ENCODE measurements at regions not wholly inside any gene's neighbourhood (a gene's known extent, or its start where the extent isn't known, plus 50 kb on each side); places are given as distances from the start of the nearest gene placed in this dataset.

DNA sequence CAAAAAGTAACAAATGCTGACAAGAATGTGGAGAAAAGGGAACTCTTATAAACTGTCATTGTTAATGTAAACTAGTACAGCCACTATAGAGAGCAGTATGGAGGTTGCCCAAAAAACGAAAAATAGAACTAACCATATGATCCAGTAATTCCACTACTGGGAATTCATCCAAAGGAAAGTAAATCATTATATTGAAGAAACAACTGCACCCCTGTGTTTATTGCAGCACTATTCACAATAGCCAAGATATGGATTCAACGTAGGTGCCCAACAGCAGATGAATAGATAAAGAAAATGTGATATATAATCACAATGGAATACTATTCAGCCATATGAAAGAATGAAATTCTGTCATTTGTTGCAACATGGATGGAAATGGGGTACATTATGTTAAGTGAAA, 188.0 kb upstream of the E2F7 start (continued):
- TF ChIP-seq, protein P1, sequence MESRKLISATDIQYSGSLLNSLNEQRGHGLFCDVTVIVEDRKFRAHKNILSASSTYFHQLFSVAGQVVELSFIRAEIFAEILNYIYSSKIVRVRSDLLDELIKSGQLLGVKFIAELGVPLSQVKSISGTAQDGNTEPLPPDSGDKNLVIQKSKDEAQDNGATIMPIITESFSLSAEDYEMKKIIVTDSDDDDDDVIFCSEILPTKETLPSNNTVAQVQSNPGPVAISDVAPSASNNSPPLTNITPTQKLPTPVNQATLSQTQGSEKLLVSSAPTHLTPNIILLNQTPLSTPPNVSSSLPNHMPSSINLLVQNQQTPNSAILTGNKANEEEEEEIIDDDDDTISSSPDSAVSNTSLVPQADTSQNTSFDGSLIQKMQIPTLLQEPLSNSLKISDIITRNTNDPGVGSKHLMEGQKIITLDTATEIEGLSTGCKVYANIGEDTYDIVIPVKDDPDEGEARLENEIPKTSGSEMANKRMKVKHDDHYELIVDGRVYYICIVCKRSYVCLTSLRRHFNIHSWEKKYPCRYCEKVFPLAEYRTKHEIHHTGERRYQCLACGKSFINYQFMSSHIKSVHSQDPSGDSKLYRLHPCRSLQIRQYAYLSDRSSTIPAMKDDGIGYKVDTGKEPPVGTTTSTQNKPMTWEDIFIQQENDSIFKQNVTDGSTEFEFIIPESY (IDR thresholded peaks at IDR 0.05; ENCODE audit: borderline replicate concordance, low read depth), result no peak
- no peak for TF ChIP-seq EZH2phosphoT487 (IDR thresholded peaks at IDR 0.05; ENCODE audit: borderline replicate concordance, low read depth)
- TF ChIP-seq TAF1 (IDR thresholded peaks at IDR 0.05; ENCODE audit: borderline replicate concordance, low read depth, low read length), result no peak
- TF ChIP-seq, protein P2, sequence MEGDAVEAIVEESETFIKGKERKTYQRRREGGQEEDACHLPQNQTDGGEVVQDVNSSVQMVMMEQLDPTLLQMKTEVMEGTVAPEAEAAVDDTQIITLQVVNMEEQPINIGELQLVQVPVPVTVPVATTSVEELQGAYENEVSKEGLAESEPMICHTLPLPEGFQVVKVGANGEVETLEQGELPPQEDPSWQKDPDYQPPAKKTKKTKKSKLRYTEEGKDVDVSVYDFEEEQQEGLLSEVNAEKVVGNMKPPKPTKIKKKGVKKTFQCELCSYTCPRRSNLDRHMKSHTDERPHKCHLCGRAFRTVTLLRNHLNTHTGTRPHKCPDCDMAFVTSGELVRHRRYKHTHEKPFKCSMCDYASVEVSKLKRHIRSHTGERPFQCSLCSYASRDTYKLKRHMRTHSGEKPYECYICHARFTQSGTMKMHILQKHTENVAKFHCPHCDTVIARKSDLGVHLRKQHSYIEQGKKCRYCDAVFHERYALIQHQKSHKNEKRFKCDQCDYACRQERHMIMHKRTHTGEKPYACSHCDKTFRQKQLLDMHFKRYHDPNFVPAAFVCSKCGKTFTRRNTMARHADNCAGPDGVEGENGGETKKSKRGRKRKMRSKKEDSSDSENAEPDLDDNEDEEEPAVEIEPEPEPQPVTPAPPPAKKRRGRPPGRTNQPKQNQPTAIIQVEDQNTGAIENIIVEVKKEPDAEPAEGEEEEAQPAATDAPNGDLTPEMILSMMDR (IDR thresholded peaks at IDR 0.05), result no peak
- TF ChIP-seq RXRA (IDR thresholded peaks at IDR 0.05; ENCODE audit: borderline replicate concordance, low read depth), result no peak

DNA sequence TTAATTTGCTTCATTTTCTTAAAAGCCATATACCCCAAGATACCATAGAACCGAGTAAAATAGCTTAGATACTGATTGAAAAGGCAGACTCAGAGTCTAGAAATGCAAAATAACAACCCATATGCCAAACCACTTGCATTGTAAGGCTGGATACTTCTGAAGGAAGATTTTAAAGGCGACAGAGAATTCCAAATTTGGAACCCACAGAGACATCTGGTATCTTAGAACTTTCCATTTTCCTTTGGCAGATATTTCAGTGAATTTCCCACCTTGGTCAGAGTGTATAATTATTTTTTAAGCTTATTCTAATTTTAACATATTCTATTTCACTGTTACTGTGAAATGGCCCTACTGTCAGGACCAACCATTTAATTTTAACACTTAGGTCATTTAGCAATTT, 186.4 kb upstream of the E2F7 start:
- no peaks in the 10 kb centered on the region for H3K27me3 ChIP-seq (ENCODE audit: insufficient read depth)
- no peaks in the 10 kb centered on the region for H3K4me1 ChIP-seq (ENCODE audit: control insufficient read depth in 1 of 2, insufficient read depth in 2 of 2, low read depth in 1 of 2, low read length in 1 of 2)
- no peaks in the 10 kb centered on the region for H3K9me3 ChIP-seq
- DNase-seq, result no peak
- H3K27ac ChIP-seq (ENCODE audit: low read depth in 2 of 2, low read length in 1 of 2), result no peak overlapping the region
- TF ChIP-seq SMC3 (IDR thresholded peaks at IDR 0.05; ENCODE audit: low read depth, low read length) (no peak), TEAD4 (IDR thresholded peaks at IDR 0.05; ENCODE audit: borderline replicate concordance, insufficient read depth) (no peak), TAF1 (IDR thresholded peaks at IDR 0.05; ENCODE audit: borderline replicate concordance, low read depth, low read length) (no peak), ELF1 (IDR thresholded peaks at IDR 0.05) (no peak), GATA2 (CRISPR knock-in tag; IDR thresholded peaks at IDR 0.05) (no peak), MEF2A (IDR thresholded peaks at IDR 0.05; ENCODE audit: borderline replicate concordance, low read depth) (no peak), SIN3A (IDR thresholded peaks at IDR 0.05; ENCODE audit: borderline replicate concordance, low read depth, low read length) (no peak), NFIC (IDR thresholded peaks at IDR 0.05; ENCODE audit: borderline replicate concordance) (no peak), POLR2AphosphoS5 (IDR thresholded peaks at IDR 0.05; ENCODE audit: low read depth, low read length) (no peak), MXI1 (IDR thresholded peaks at IDR 0.05; ENCODE audit: low read depth, low read length) (no peak)
- TF ChIP-seq, protein P3, sequence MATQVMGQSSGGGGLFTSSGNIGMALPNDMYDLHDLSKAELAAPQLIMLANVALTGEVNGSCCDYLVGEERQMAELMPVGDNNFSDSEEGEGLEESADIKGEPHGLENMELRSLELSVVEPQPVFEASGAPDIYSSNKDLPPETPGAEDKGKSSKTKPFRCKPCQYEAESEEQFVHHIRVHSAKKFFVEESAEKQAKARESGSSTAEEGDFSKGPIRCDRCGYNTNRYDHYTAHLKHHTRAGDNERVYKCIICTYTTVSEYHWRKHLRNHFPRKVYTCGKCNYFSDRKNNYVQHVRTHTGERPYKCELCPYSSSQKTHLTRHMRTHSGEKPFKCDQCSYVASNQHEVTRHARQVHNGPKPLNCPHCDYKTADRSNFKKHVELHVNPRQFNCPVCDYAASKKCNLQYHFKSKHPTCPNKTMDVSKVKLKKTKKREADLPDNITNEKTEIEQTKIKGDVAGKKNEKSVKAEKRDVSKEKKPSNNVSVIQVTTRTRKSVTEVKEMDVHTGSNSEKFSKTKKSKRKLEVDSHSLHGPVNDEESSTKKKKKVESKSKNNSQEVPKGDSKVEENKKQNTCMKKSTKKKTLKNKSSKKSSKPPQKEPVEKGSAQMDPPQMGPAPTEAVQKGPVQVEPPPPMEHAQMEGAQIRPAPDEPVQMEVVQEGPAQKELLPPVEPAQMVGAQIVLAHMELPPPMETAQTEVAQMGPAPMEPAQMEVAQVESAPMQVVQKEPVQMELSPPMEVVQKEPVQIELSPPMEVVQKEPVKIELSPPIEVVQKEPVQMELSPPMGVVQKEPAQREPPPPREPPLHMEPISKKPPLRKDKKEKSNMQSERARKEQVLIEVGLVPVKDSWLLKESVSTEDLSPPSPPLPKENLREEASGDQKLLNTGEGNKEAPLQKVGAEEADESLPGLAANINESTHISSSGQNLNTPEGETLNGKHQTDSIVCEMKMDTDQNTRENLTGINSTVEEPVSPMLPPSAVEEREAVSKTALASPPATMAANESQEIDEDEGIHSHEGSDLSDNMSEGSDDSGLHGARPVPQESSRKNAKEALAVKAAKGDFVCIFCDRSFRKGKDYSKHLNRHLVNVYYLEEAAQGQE (IDR thresholded peaks at IDR 0.05; ENCODE audit: low read depth, low read length), result no peak
- TF ChIP-seq, protein P4, sequence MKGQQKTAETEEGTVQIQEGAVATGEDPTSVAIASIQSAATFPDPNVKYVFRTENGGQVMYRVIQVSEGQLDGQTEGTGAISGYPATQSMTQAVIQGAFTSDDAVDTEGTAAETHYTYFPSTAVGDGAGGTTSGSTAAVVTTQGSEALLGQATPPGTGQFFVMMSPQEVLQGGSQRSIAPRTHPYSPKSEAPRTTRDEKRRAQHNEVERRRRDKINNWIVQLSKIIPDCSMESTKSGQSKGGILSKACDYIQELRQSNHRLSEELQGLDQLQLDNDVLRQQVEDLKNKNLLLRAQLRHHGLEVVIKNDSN (IDR thresholded peaks at IDR 0.05; ENCODE audit: borderline replicate concordance, low read depth), result no peak
- TF ChIP-seq, protein P1 (IDR thresholded peaks at IDR 0.05; ENCODE audit: borderline replicate concordance, low read depth), result no peak
- no peak overlapping the region for H3K9ac ChIP-seq
- H3K4me3 ChIP-seq (ENCODE audit: low read depth in 2 of 2, low read length in 1 of 2), result no peak overlapping the region
- H2AFZ ChIP-seq (ENCODE audit: low read depth), result no peak overlapping the region
- no peaks in the 10 kb centered on the region for H3K36me3 ChIP-seq (replicated peaks in 1 of 2; ENCODE audit: control insufficient read depth in 1 of 2, insufficient read depth in 2 of 2, low read length in 1 of 2)
- ChIA-PET POLR2A (no interaction called here), CTCF (no interaction called here)
- no peaks in the 10 kb centered on the region for H3K79me2 ChIP-seq (ENCODE audit: insufficient read depth)
- no peak overlapping the region for H3K4me2 ChIP-seq
- no peaks in the 10 kb centered on the region for H3K9me2 ChIP-seq
- 35% methylated on average over 2 of the region's 2 CpGs for WGBS (ENCODE audit: low lambda C conversion rate)
- no peaks in the 10 kb centered on the region for H4K20me1 ChIP-seq (ENCODE audit: insufficient read depth)
- no peaks in the 10 kb centered on the region for H3F3A ChIP-seq (replicated peaks; ENCODE audit: insufficient read depth)
